ENCODE measurements at regions not wholly inside any gene's neighbourhood (a gene's known extent, or its start where the extent isn't known, plus 50 kb on each side); places are given as distances from the start of the nearest gene placed in this dataset.

GRCh38 chr4:10741961-10742699, 57.6 kb upstream of the CLNK start:
- DNase-seq (no peak), ATAC-seq (no peak)
- Histone ChIP-seq H3K27ac (no peak overlapping the region), H3K27me3 (no peaks in the 10 kb centered on the region), H3K4me3 (no peak overlapping the region), H3K36me3 (replicated peaks in 1 of 2; ENCODE audit: insufficient read depth in 1 of 2, low read depth in 2 of 2) (no peaks in the 10 kb centered on the region), H3K9me3 (no peaks in the 10 kb centered on the region), H3K4me1 (no peaks in the 10 kb centered on the region)
- 47 to 57% methylated on average over 1 of the region's 1 CpG for WGBS, 2 donors
- TF ChIP-seq CTCF (IDR thresholded peaks at IDR 0.05) (no peak), POLR2A (IDR thresholded peaks at IDR 0.05) (no peak)
- intact Hi-C loops (cut with DNase I) = no loop called here

DNA sequence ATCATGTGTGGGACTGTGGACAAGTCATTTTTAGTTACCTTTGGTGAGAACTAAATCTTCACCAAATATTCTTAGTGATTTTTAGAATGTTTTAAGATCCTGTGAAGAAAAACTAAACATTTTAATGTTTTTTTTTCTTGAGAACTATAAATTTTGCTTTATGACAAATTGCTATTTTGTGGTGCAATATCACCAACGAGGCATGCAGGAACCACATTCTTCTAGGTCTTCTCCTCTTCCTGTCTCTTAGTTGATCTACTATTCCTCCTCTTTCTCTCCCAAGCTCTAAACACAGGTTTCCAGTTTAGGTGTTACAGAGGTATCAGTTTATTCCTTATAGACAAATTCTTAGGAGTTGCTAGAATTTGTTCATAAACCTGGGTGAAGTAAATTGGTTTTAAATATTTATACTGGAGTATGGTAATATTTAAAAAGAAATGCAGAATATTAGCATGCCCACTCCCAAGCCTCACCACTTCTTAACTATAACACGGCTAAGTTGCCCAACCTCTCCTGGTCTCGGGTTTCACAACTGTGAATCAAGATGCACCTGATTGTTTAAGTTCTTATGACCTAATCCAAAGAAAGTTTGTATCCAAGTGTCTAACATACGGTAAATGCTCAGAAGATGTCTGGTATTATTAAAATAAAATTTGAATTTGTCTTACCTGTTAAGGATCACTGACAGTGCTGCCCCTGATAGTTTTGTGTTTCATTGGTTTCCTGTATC, 56.5 kb upstream of the CLNK start:
- Histone ChIP-seq H3K36me3 (replicated peaks in 1 of 2; ENCODE audit: insufficient read depth in 1 of 2, low read depth in 2 of 2) (no peaks in the 10 kb centered on the region), H3K27ac (no peak overlapping the region), H3K9me3 (no peaks in the 10 kb centered on the region), H3K4me1 (no peaks in the 10 kb centered on the region), H3K27me3 (no peaks in the 10 kb centered on the region), H3K4me3 (no peak overlapping the region)
- ATAC-seq = no peak
- DNase-seq = no peak
- intact Hi-C loops (cut with DNase I) = no loop called here
- no peak for TF ChIP-seq CTCF (IDR thresholded peaks at IDR 0.05)
- WGBS, 2 donors = 52 to 60% methylated on average over 4 of the region's 4 CpGs

- intact Hi-C loops (cut with DNase I) = no loop called here
- ATAC-seq = no peak
- WGBS, 2 donors = 46 to 50% methylated on average over 1 of the region's 1 CpG
- no peak for DNase-seq
- H3K36me3 ChIP-seq (replicated peaks in 1 of 2; ENCODE audit: insufficient read depth in 1 of 2, low read depth in 2 of 2) = no peaks in the 10 kb centered on the region
- no peaks in the 10 kb centered on the region for H3K9me3 ChIP-seq
- H3K4me1 ChIP-seq = no peaks in the 10 kb centered on the region
- no peak overlapping the region for H3K27ac ChIP-seq
- no peak overlapping the region for H3K4me3 ChIP-seq
- TF ChIP-seq CTCF (IDR thresholded peaks at IDR 0.05) = no peak
- TF ChIP-seq POLR2A (IDR thresholded peaks at IDR 0.05) = no peak
- H3K27me3 ChIP-seq = no peaks in the 10 kb centered on the region
These were observed 55.7 kb upstream of the CLNK start for GRCh38 chr4:10740251-10740650.

DNA sequence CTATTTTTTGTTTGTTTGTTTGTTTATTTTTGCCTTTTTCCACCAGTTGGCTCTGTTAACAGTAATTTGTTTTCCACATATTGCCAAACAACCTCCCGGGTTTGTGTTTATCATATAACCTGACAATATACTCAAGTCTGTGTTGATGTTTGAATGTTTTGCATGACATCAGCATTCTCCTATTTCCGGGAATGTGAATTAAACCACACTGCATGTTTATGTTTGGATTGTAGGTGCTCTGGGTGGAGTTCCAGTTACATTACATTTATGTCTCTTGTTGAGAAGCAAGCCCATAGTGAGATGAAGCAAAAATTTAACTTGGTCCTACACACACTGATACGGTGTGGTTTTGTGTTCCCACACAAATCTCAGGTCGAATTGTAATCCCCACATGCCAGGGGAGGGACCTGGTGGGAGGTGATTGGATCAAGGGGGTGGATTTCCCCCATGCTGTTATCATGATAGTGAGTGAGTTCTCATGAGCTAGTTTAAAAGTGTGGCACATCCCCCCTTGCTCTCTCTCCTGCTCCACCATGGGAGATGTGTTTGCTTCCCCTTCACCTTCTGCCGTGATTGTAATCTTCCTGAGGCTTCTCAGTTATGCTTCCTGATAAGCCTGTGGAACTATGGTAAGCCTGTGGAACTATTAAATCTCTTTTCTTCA, 54.4 kb upstream of the CLNK start:
- H3K9me3 ChIP-seq = no peaks in the 10 kb centered on the region
- H3K27me3 ChIP-seq = no peaks in the 10 kb centered on the region
- ATAC-seq = no peak
- TF ChIP-seq CTCF (IDR thresholded peaks at IDR 0.05) (no peak), POLR2A (IDR thresholded peaks at IDR 0.05) (no peak)
- no peaks in the 10 kb centered on the region for H3K36me3 ChIP-seq (replicated peaks in 1 of 2; ENCODE audit: insufficient read depth in 1 of 2, low read depth in 2 of 2)
- intact Hi-C loops (cut with DNase I) = no loop called here
- no peak overlapping the region for H3K4me3 ChIP-seq
- 35 to 46% methylated on average over 5 of the region's 5 CpGs for WGBS, 2 donors
- H3K4me1 ChIP-seq = no peaks in the 10 kb centered on the region
- H3K27ac ChIP-seq = no peak overlapping the region
- DNase-seq = no peak

Data from body of pancreas (tissue), 4 donors.